Stomach (tissue), 8 donors: ENCODE measurements at regions not wholly inside any gene's neighbourhood (a gene's known extent, or its start where the extent isn't known, plus 50 kb on each side); places are given as distances from the start of the nearest gene placed in this dataset.

Experiments used
- DNase-seq, 2 donors: peaks; one replicate each; pipeline versions ENCODE4 v3.0.0 to v3.0.0-alpha.2; 2013 to 2019
- H3K27ac ChIP-seq, 5 donors: fragments of 200-600 bp in 4 of 5; sonication (generic) in 4 of 5; one replicate each; pipeline ENCODE4 v1.5.1; 2013 to 2019; ENCODE audit warnings: mild to moderate bottlenecking in 1 of 5, moderate library complexity in 1 of 5
- H3K27me3 ChIP-seq, 3 donors: fragments of 200-600 bp; sonication (generic); one replicate each; pipeline ENCODE4 v1.5.1; 2017 to 2019; ENCODE audit warnings: mixed run types in 1 of 3
- H3K36me3 ChIP-seq, 4 donors: fragments of 200-600 bp; sonication (generic); 1 replicate in 3 of 4; 2 replicates in 1 of 4; pipeline ENCODE4 v1.5.1; 2016 to 2019
- H3K4me1 ChIP-seq, 4 donors: fragments of 200-600 bp; sonication (generic); one replicate each; pipeline ENCODE4 v1.5.1; 2016 to 2019
- H3K4me3 ChIP-seq, 4 donors: fragments of 200-600 bp; sonication (generic) in 3 of 4; one replicate each; pipeline ENCODE4 v1.5.1; 2016 to 2019; ENCODE audit warnings: mild to moderate bottlenecking in 1 of 4
- H3K9me3 ChIP-seq, 4 donors: fragments of 200-600 bp; sonication (generic); one replicate each; pipeline ENCODE4 v1.5.1; 2016 to 2019
- CTCF ChIP-seq, 7 experiments: fragments of 450-650 bp in 4 of 7; fragments of 200-600 bp in 3 of 7; sonication (generic) in 3 of 7; IDR thresholded peaks; one replicate each; pipeline ENCODE4 v1.5.1; 2016 to 2019; ENCODE audit warnings: antibody characterized with exemption in 7 of 7, control low read depth in 2 of 7, mild to moderate bottlenecking in 1 of 7
- EP300 ChIP-seq: sonication (generic); formaldehyde crosslinking; IDR thresholded peaks from one replicate; pipeline ENCODE4 v1.6.1; 2017; ENCODE audit warnings: antibody characterized with exemption
- POLR2A ChIP-seq, 4 donors: fragments of 450-650 bp; IDR thresholded peaks; one replicate each; pipeline ENCODE4 v1.6.1; 2016; ENCODE audit warnings: antibody characterized with exemption in 4 of 4, control low read depth in 2 of 4, mild to moderate bottlenecking in 1 of 4, moderate library complexity in 1 of 4
- POLR2AphosphoS5 ChIP-seq, 3 donors: sonication (generic); formaldehyde crosslinking; IDR thresholded peaks; one replicate each; pipeline ENCODE4 v1.6.1; 2016; ENCODE audit warnings: antibody characterized with exemption in 3 of 3
- WGBS, 5 donors: extraction: QIAGEN DNeasy Blood & Tissue Kit in 3 of 5; methylation state at CpG; one replicate each; pipeline versions ENCODE4 v1.1.5 to v1.1.7; 2013 to 2018; 5-methylcytosine and 5-hydroxymethylcytosine counted together
- intact Hi-C: fragments of 100-400 bp; cut with DNase I; formaldehyde crosslinking; loops from one replicate; pipeline ENCODE4 v1.15.1; 2023; ENCODE audit warnings: low total_unique reads
- donor health status: healthy with polysubstance abuse.
- donor health status: Bipolar disorder and iron deficiency.
- donor health status: healthy.

- peaks cover 0 to 18% (median 0%) of the 10 kb centered on the region in 4 donors for H3K4me1 ChIP-seq
- H3K36me3 ChIP-seq, result no peaks in the 10 kb centered on the region
- intact Hi-C loops, result no loop called here
- 68 to 73% (median 71%) methylated on average over 5 of the region's 5 CpGs for WGBS, 5 donors
- no peak for TF ChIP-seq POLR2AphosphoS5 (IDR thresholded peaks at IDR 0.05)
- no peak for TF ChIP-seq EP300
- no peak for TF ChIP-seq POLR2A (IDR thresholded peaks at IDR 0.05)
- no peak for TF ChIP-seq CTCF (IDR thresholded peaks at IDR 0.05)
- H3K27me3 ChIP-seq, result no peaks in the 10 kb centered on the region
- no peak overlapping the region for H3K27ac ChIP-seq
- no peak for DNase-seq
- no peak overlapping the region for H3K4me3 ChIP-seq
- no peaks in the 10 kb centered on the region for H3K9me3 ChIP-seq
Observed at GRCh38 chr21:15206514-15206913, 141.7 kb upstream of the NRIP1 start.

- TF ChIP-seq POLR2AphosphoS5 (IDR thresholded peaks at IDR 0.05) (no peak), CTCF (IDR thresholded peaks at IDR 0.05) (no peak), POLR2A (IDR thresholded peaks at IDR 0.05) (no peak), EP300 (no peak)
- no peak for DNase-seq
- Histone ChIP-seq H3K27me3 (no peaks in the 10 kb centered on the region), H3K4me3 (no peak overlapping the region), H3K4me1 (peaks cover 0 to 25% (median 0%) of the 10 kb centered on the region in 4 donors), H3K9me3 (no peaks in the 10 kb centered on the region), H3K27ac (no peak overlapping the region), H3K36me3 (no peaks in the 10 kb centered on the region)
- 78 to 87% (median 83%) methylated on average over 4 of the region's 4 CpGs for WGBS, 5 donors
- intact Hi-C loops, result no loop called here
Observed at GRCh38 chr21:15207231-15207630, 142.4 kb upstream of the NRIP1 start.

- TF ChIP-seq POLR2A (IDR thresholded peaks at IDR 0.05) (no peak), POLR2AphosphoS5 (IDR thresholded peaks at IDR 0.05) (no peak), CTCF (IDR thresholded peaks at IDR 0.05) (no peak), EP300 (no peak)
- Histone ChIP-seq H3K4me1 (peaks cover 0 to 25% (median 0%) of the 10 kb centered on the region in 4 donors), H3K27ac (no peak overlapping the region), H3K36me3 (no peaks in the 10 kb centered on the region), H3K9me3 (no peaks in the 10 kb centered on the region), H3K4me3 (no peak overlapping the region), H3K27me3 (no peaks in the 10 kb centered on the region)
- WGBS, 5 donors, result 87 to 93% (median 90%) methylated on average over 13 of the region's 13 CpGs
- DNase-seq, result no peak
- intact Hi-C loops, result no loop called here
Observed at GRCh38 chr21:15207635-15208370, 143.0 kb upstream of the NRIP1 start.

- WGBS, 5 donors, result 91 to 97% (median 93%) methylated on average over 4 of the region's 4 CpGs
- no peaks in the 10 kb centered on the region for H3K9me3 ChIP-seq
Observed at GRCh38 chr21:15208786-15209185, 144.0 kb upstream of the NRIP1 start.

More at GRCh38 chr21:15208786-15209185, 144.0 kb upstream of the NRIP1 start:
- DNase-seq, result no peak
- intact Hi-C loops, result no loop called here
- Histone ChIP-seq H3K27me3 (no peaks in the 10 kb centered on the region), H3K4me3 (no peak overlapping the region), H3K27ac (no peak overlapping the region), H3K36me3 (no peaks in the 10 kb centered on the region), H3K4me1 (peaks cover 0 to 25% (median 0%) of the 10 kb centered on the region in 4 donors)
- TF ChIP-seq POLR2A (IDR thresholded peaks at IDR 0.05) (no peak), CTCF (IDR thresholded peaks at IDR 0.05) (no peak), EP300 (no peak), POLR2AphosphoS5 (IDR thresholded peaks at IDR 0.05) (no peak)
